ENCODE measurements at regions not wholly inside any gene's neighbourhood (a gene's known extent, or its start where the extent isn't known, plus 50 kb on each side); places are given as distances from the start of the nearest gene placed in this dataset.

DNA sequence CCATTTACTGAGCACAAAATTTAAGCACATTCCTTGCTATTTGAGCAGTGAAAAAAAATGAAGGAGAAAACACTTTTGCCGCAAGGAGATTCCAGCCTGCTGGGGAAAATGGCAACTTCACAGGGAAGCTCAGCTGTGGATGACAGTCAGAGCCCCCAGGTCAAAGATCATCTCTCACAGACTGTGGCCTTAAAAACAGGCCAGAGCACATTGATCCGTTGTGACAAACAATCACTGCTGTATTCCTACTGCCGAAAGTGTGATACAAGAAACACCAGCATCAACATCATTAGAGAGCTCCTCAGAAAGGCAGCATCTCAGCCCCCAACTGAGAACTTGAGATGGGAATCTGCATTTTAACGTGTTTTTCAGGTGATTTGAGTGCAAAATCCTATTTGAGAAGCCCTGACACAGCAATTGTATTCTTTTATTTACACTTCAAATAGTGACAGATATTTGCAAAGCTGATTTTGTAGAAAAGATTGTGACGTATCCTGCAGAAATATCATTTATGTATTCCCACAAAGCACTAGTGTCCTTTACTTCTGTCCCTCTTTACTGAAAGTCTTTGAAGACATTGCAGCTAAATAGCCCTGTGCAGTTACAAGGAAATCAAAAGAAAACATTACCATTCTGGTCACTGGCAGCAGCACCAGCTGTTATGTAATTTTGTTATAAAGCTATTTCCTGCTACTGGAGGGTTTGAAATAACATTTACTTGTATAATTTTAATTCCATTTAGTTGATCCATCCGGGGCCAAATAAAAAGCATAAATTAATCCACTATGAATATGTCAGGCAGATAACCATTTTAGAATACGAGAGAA, 652.0 kb downstream of the LIG4 start:
- no peaks in the 10 kb centered on the region for H3K9me3 ChIP-seq

GRCh38 chr13:107562203-107562602, 653.1 kb downstream of the LIG4 start:
- no peak overlapping the region for H3K27ac ChIP-seq
- H3K36me3 ChIP-seq = no peaks in the 10 kb centered on the region
- DNase-seq = no peak
- H3K4me1 ChIP-seq = no peaks in the 10 kb centered on the region
- TF ChIP-seq, protein P1, sequence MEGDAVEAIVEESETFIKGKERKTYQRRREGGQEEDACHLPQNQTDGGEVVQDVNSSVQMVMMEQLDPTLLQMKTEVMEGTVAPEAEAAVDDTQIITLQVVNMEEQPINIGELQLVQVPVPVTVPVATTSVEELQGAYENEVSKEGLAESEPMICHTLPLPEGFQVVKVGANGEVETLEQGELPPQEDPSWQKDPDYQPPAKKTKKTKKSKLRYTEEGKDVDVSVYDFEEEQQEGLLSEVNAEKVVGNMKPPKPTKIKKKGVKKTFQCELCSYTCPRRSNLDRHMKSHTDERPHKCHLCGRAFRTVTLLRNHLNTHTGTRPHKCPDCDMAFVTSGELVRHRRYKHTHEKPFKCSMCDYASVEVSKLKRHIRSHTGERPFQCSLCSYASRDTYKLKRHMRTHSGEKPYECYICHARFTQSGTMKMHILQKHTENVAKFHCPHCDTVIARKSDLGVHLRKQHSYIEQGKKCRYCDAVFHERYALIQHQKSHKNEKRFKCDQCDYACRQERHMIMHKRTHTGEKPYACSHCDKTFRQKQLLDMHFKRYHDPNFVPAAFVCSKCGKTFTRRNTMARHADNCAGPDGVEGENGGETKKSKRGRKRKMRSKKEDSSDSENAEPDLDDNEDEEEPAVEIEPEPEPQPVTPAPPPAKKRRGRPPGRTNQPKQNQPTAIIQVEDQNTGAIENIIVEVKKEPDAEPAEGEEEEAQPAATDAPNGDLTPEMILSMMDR (IDR thresholded peaks at IDR 0.05) = no peak
- H3K27me3 ChIP-seq = no peaks in the 10 kb centered on the region
- no peak overlapping the region for H3K4me3 ChIP-seq
- intact Hi-C loops (cut with DNase I) = no loop called here
- no peaks in the 10 kb centered on the region for H3K9me3 ChIP-seq
- ATAC-seq = no peak

More for the DNA sequence above, 652.0 kb downstream of the LIG4 start:
- TF ChIP-seq, protein P1 (IDR thresholded peaks at IDR 0.05) = no peak
- H3K36me3 ChIP-seq = no peaks in the 10 kb centered on the region
- H3K4me3 ChIP-seq = no peak overlapping the region
- ATAC-seq = no peak
- H3K27ac ChIP-seq = no peak overlapping the region
- DNase-seq = no peak
- H3K4me1 ChIP-seq = no peaks in the 10 kb centered on the region
- H3K27me3 ChIP-seq = no peaks in the 10 kb centered on the region
- intact Hi-C loops (cut with DNase I) = no loop called here

DNA sequence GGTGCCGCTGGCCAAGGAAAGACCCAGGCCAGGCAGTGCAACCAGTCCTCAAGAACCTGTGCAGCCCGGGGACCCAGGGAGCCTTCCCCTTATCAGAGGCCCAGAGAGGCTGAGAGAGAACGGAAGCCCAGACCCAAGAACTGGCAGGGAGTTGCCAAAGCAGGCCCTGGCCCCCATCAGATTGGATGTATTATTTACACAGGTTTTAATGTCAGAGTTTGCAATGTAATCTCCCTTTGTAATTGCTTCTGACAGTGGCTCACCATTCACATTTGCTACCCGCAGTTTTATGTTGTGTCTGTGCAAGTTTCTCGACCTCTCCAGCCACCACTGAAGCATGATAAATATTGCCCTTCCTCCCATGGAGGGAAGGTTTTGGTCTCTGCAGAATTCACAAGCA, 660.9 kb downstream of the LIG4 start:
- H3K27me3 ChIP-seq = no peaks in the 10 kb centered on the region
- H3K27ac ChIP-seq = no peak overlapping the region
- H3K4me1 ChIP-seq = no peaks in the 10 kb centered on the region
- H3K4me3 ChIP-seq = no peak overlapping the region
- no peaks in the 10 kb centered on the region for H3K9me3 ChIP-seq
- no peak for DNase-seq
- TF ChIP-seq, protein P1 (IDR thresholded peaks at IDR 0.05) = no peak
- no peaks in the 10 kb centered on the region for H3K36me3 ChIP-seq
- intact Hi-C loops (cut with DNase I) = no loop called here
- ATAC-seq = no peak

DNA sequence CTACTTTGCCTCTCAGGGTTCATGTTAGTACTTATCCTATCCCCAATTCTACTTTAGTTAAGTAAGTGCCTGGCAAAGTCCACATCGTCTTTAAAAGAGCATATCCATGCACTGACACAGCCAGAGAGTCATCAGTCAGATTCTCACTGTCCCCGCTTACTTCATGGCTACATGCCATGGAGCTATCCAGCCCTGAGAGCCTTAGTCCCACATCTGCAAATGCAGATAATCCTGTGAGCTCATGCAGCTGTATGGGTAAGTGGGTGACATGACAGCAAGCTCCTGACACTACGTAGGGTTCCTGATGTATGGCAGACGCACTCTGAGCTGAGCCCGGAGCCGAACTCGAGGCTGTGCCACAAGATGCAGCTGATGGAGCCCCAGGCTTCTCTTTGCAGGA, 661.5 kb downstream of the LIG4 start:
- Histone ChIP-seq H3K4me1 (no peaks in the 10 kb centered on the region), H3K4me3 (no peak overlapping the region), H3K9me3 (no peaks in the 10 kb centered on the region), H3K36me3 (no peaks in the 10 kb centered on the region), H3K27me3 (no peaks in the 10 kb centered on the region), H3K27ac (no peak overlapping the region)
- DNase-seq = peak in 2 of 4 donors; percentile 31 to 44
- intact Hi-C loops (cut with DNase I) = no loop called here
- ATAC-seq = no peak
- TF ChIP-seq, protein P1 (IDR thresholded peaks at IDR 0.05) = no peak

GRCh38 chr13:107551521-107551920, 663.8 kb downstream of the LIG4 start:
- Histone ChIP-seq H3K9me3 (no peaks in the 10 kb centered on the region), H3K27me3 (no peaks in the 10 kb centered on the region), H3K27ac (no peak overlapping the region), H3K36me3 (no peaks in the 10 kb centered on the region), H3K4me3 (no peak overlapping the region), H3K4me1 (no peaks in the 10 kb centered on the region)
- ATAC-seq (no peak), DNase-seq (no peak)
- intact Hi-C loops (cut with DNase I) = no loop called here
- TF ChIP-seq, protein P1 (IDR thresholded peaks at IDR 0.05) = no peak

Data from left lung (tissue), 4 donors.